ENCODE measurements at regions not wholly inside any gene's neighbourhood (a gene's known extent, or its start where the extent isn't known, plus 50 kb on each side); places are given as distances from the start of the nearest gene placed in this dataset.

DNA sequence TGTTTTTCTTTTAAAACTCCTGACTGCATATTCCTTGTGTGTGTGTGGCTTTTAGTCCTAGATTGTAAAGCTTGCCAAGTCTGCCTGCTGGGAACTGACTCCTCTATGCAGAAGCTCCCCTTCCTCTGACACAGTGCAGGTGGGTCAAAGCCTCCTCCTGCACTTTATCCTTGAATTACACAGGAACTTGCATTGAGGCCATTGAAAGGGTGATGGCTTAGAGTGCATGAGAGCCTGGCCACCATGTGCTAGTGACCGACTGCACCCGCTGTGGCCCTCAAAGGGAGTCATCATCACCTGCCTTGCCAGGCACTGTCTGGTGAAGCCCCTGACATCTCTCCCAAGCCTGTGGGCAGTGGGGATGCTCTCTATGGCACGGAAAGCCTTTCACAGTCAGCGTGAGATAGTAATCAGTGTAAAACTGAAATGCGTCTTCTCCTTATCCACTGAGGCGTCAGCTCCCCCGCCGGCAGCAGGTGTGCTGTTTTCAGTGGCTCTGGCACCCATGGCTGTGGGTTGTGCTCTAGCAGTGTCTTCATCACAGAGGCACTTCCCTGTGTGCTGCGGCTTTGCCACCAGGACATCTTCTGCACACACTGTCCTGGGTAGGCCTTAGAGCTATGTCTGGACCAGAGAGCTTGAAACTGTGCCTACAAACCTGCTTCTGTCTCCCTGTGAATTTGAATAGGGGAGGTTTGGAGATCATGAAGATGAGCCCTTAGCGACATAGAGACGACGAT is 87.9 kb downstream of the THBS2 start:
- DNase-seq (ENCODE audit: low spot score) (no peak), ATAC-seq (ENCODE audit: insufficient number of reproducible peaks, low FRiP score, low read depth) (no peak)
- Histone ChIP-seq H3K4me3 (no peak overlapping the region), H3K36me3 (no peaks in the 10 kb centered on the region), H3K9me3 (no peaks in the 10 kb centered on the region), H3K27ac (peak overlapping the region in 1 of 2 donors; percentile 93), H3K27me3 (replicated peaks; ENCODE audit: insufficient read depth) (no peaks in the 10 kb centered on the region), H3K4me1 (ENCODE audit: control insufficient read depth in 1 of 2, low read depth in 2 of 2) (peaks cover 34 to 96% of the 10 kb centered on the region in 2 donors)
- TF ChIP-seq, protein P1, sequence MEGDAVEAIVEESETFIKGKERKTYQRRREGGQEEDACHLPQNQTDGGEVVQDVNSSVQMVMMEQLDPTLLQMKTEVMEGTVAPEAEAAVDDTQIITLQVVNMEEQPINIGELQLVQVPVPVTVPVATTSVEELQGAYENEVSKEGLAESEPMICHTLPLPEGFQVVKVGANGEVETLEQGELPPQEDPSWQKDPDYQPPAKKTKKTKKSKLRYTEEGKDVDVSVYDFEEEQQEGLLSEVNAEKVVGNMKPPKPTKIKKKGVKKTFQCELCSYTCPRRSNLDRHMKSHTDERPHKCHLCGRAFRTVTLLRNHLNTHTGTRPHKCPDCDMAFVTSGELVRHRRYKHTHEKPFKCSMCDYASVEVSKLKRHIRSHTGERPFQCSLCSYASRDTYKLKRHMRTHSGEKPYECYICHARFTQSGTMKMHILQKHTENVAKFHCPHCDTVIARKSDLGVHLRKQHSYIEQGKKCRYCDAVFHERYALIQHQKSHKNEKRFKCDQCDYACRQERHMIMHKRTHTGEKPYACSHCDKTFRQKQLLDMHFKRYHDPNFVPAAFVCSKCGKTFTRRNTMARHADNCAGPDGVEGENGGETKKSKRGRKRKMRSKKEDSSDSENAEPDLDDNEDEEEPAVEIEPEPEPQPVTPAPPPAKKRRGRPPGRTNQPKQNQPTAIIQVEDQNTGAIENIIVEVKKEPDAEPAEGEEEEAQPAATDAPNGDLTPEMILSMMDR (IDR thresholded peaks at IDR 0.05), result no peak

DNA sequence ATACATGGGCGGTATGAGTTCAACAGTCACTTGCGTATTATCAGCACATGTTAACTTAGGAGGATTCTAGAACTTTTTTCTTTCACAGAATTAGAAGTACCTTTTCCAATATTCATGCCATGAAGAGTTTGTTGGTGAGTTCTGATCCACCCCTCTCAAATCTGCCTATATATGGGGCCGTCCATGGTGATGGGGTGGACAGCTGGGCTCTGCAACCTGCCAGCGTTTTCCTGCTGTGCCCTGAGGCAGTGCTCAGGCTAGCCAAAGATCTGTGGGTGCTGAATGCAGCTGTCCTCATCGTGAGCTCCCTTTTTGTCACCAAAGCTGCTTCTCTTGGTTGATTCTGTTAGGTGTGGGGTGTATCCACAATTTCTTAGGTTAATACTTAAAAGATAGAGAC is 88.7 kb downstream of the THBS2 start:
- Histone ChIP-seq H3K27ac (peak overlapping the region; percentile 29 to 93), H3K9me3 (no peaks in the 10 kb centered on the region), H3K27me3 (replicated peaks; ENCODE audit: insufficient read depth) (no peaks in the 10 kb centered on the region), H3K36me3 (no peaks in the 10 kb centered on the region), H3K4me1 (ENCODE audit: control insufficient read depth in 1 of 2, low read depth in 2 of 2) (peaks cover 28 to 89% of the 10 kb centered on the region in 2 donors), H3K4me3 (no peak overlapping the region)
- ATAC-seq (ENCODE audit: insufficient number of reproducible peaks, low FRiP score, low read depth) (no peak), DNase-seq (ENCODE audit: low spot score) (no peak)
- TF ChIP-seq, protein P1 (IDR thresholded peaks at IDR 0.05), result no peak

DNA sequence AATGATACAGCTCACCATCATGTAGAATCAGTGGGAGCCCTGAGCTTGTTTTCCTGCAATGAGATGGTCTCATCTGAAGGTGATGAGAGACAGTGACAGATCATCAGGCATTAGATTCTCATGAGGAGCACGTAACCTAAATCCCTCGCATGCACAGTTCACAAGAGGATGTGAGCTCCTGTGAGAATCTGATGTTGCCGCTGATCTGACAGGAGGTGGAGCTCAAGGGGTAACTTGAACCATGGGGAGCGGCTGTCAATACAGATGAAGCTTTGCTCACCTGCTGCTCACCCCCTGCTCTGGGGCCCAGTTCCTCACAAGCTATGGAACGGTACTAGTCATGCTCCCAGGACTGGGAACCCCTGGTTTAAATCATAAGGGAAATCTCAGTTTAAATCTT is 89.2 kb downstream of the THBS2 start:
- Histone ChIP-seq H3K9me3 (no peaks in the 10 kb centered on the region), H3K4me1 (ENCODE audit: control insufficient read depth in 1 of 2, low read depth in 2 of 2) (peaks cover 23 to 88% of the 10 kb centered on the region in 2 donors), H3K27me3 (replicated peaks; ENCODE audit: insufficient read depth) (no peaks in the 10 kb centered on the region), H3K4me3 (no peak overlapping the region), H3K36me3 (no peaks in the 10 kb centered on the region), H3K27ac (peak overlapping the region in 1 of 2 donors; percentile 85)
- ATAC-seq (ENCODE audit: insufficient number of reproducible peaks, low FRiP score, low read depth) (no peak), DNase-seq (ENCODE audit: low spot score) (no peak)
- TF ChIP-seq, protein P1 (IDR thresholded peaks at IDR 0.05), result no peak

DNA sequence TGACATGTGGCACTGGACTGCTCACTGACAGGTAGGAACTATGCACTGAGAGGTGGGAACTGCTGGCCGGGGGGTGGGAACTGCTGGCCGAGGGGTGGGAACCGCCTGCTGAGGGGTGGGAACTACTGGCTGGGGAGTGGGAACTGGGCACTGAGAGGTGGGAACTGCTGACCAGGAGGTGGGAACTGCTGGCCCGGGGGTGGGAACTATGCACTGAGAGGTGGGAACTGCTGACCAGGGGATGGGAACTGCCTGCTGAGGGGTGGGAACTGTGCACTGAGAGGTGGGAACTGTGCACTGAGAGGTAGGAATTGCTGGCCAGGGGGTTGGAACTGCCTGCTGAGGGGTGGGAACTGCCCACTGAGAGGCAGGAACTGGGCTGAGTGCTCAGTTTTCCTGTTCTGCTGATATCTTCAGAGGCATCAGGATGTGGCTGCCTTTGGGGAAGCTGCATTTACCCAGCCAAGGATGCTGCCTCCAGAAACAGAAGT is 90.2 kb downstream of the THBS2 start:
- Histone ChIP-seq H3K9me3 (no peaks in the 10 kb centered on the region), H3K4me1 (ENCODE audit: control insufficient read depth in 1 of 2, low read depth in 2 of 2) (peaks cover 19 to 88% of the 10 kb centered on the region in 2 donors), H3K27me3 (replicated peaks; ENCODE audit: insufficient read depth) (no peaks in the 10 kb centered on the region), H3K27ac (peak overlapping the region; percentile 67 to 85), H3K36me3 (no peaks in the 10 kb centered on the region), H3K4me3 (no peak overlapping the region)
- TF ChIP-seq, protein P1 (IDR thresholded peaks at IDR 0.05), result no peak
- no peak for ATAC-seq (ENCODE audit: insufficient number of reproducible peaks, low FRiP score, low read depth)
- no peak for DNase-seq (ENCODE audit: low spot score)

DNA sequence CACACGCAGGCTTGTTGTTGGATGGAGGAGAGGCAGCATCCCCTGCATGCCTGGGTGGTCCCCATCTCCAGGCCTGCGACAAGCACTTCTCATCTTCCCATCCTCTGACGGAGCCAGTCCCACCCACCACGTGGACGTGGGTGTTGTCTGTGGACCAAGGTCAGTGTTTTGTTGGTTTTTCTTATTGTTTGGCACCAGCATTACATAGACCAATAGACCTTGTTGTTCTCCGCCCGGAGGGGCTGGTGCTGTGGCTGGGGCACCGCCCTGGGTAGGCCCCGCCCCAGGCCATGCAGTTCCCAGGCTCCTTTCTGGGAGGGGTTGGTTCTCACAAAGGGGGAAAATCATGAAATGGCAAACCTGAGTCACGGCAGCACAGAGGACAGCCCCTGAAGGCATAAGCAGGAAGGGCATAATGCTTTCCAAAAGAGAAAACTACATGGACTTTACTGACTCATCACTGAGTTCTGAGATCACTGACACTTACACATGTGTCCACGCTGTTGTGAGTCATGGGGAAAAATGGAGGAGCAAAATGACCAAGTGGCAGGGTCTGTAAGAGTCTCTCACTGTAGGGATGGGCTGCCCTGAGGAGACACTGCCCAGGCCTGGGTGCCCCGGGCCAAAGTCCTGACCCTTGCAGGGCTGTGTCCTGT is 90.8 kb downstream of the THBS2 start:
- Histone ChIP-seq H3K4me3 (peak overlapping the region; percentile 29), H3K9me3 (no peaks in the 10 kb centered on the region), H3K4me1 (ENCODE audit: control insufficient read depth in 1 of 2, low read depth in 2 of 2) (peaks cover 21 to 90% of the 10 kb centered on the region in 2 donors), H3K27me3 (replicated peaks; ENCODE audit: insufficient read depth) (no peaks in the 10 kb centered on the region), H3K36me3 (no peaks in the 10 kb centered on the region), H3K27ac (peak overlapping the region; percentile 67 to 85)
- TF ChIP-seq, protein P1 (IDR thresholded peaks at IDR 0.05), result no peak
- DNase-seq (ENCODE audit: low spot score) (peak; percentile 70), ATAC-seq (ENCODE audit: insufficient number of reproducible peaks, low FRiP score, low read depth) (peak; percentile 72)

Data from thoracic aorta (tissue), 2 donors.